Kidney capillary endothelial cell (primary cell): ENCODE measurements at regions not wholly inside any gene's neighbourhood (a gene's known extent, or its start where the extent isn't known, plus 50 kb on each side); places are given as distances from the start of the nearest gene placed in this dataset.

Experiments used
- DNase-seq: peaks from one replicate; pipeline ENCODE4 v3.0.0-alpha.2; 2018; ENCODE audit warnings: low spot score

GRCh38 chr2:70397186-70397585 lies 95.3 kb upstream of the FAM136A start:
- DNase-seq = no peak

- DNase-seq = no peak
Observed at GRCh38 chr2:70396612-70397011, 94.7 kb upstream of the FAM136A start.

- no peak for DNase-seq
Observed at GRCh38 chr2:70393881-70394280, 92.0 kb upstream of the FAM136A start.

- no peak for DNase-seq
Observed at GRCh38 chr2:70391988-70392387, 90.1 kb upstream of the FAM136A start.

- no peak for DNase-seq
Observed at GRCh38 chr2:70391259-70391658, 89.4 kb upstream of the FAM136A start.

- no peak for DNase-seq
Observed at GRCh38 chr2:70388813-70389212, 86.9 kb upstream of the FAM136A start.

- no peak for DNase-seq
Observed at GRCh38 chr2:70388128-70388527, 86.3 kb upstream of the FAM136A start.

GRCh38 chr2:70385966-70386595 lies 84.2 kb upstream of the FAM136A start:
- no peak for DNase-seq

- DNase-seq = no peak
Observed at GRCh38 chr2:70385204-70385603, 83.3 kb upstream of the FAM136A start.

- no peak for DNase-seq
Observed at GRCh38 chr2:70381821-70382220, 80.0 kb upstream of the FAM136A start.

GRCh38 chr2:70381235-70381634 lies 79.4 kb upstream of the FAM136A start:
- DNase-seq = peak; percentile 14

- no peak for DNase-seq
Observed at GRCh38 chr2:70380621-70381020, 78.8 kb upstream of the FAM136A start.

GRCh38 chr2:70374616-70375015 lies 72.7 kb upstream of the FAM136A start:
- no peak for DNase-seq

- peak; percentile 98 for DNase-seq
Observed at GRCh38 chr2:70371753-70372152, 69.9 kb upstream of the FAM136A start.

GRCh38 chr2:70369082-70369481 lies 67.2 kb upstream of the FAM136A start:
- DNase-seq = no peak

- DNase-seq = no peak
Observed at GRCh38 chr2:70368545-70368944, 66.7 kb upstream of the FAM136A start.

GRCh38 chr2:70367722-70368323 lies 66.0 kb upstream of the FAM136A start:
- DNase-seq = no peak

GRCh38 chr2:70362661-70363060 lies 60.8 kb upstream of the FAM136A start:
- no peak for DNase-seq

GRCh38 chr2:70360661-70361270 lies 58.9 kb upstream of the FAM136A start:
- DNase-seq = no peak

- DNase-seq = peak; percentile 93
Observed at GRCh38 chr2:70357684-70358071, 55.8 kb upstream of the FAM136A start.

- peak; percentile 93 for DNase-seq
Observed at GRCh38 chr2:70356941-70357683, 55.2 kb upstream of the FAM136A start.

- peak; percentile 40 for DNase-seq
Observed at GRCh38 chr2:70354264-70354949, 52.5 kb upstream of the FAM136A start.
